CD1c-positive myeloid dendritic cell (primary cell): ENCODE measurements at regions not wholly inside any gene's neighbourhood (a gene's known extent, or its start where the extent isn't known, plus 50 kb on each side); places are given as distances from the start of the nearest gene placed in this dataset.
"Not testable (repeated sequence)": the region's sequence is repeated elsewhere in the genome, so short reads cannot be mapped to it uniquely, and the experiment has no call there.

Source experiments
- DNase-seq: peaks from one replicate; pipeline ENCODE4 v3.0.0-alpha.2; 2016; ENCODE audit errors: extremely low spot score

GRCh38 chr17:70924776-70925175 lies 755.4 kb downstream of the KCNJ2 start:
- no peak for DNase-seq

GRCh38 chr17:70929226-70929625 lies 759.9 kb downstream of the KCNJ2 start:
- no peak for DNase-seq

- no peak for DNase-seq
Observed at GRCh38 chr17:70934231-70934630, 764.9 kb downstream of the KCNJ2 start.

- no peak for DNase-seq
Observed at GRCh38 chr17:70934835-70935234, 765.5 kb downstream of the KCNJ2 start.

GRCh38 chr17:70936724-70937123 lies 767.4 kb downstream of the KCNJ2 start:
- DNase-seq = no peak

- no peak for DNase-seq
Observed at GRCh38 chr17:70938336-70938735, 769.0 kb downstream of the KCNJ2 start.

GRCh38 chr17:70945386-70945785 lies 776.1 kb downstream of the KCNJ2 start:
- no peak for DNase-seq

GRCh38 chr17:70947215-70947614 lies 777.9 kb downstream of the KCNJ2 start:
- DNase-seq = no peak

GRCh38 chr17:70947636-70948565 lies 778.6 kb downstream of the KCNJ2 start:
- DNase-seq = no peak

- DNase-seq = not testable (repeated sequence)
Observed at GRCh38 chr17:70953140-70953539, 783.8 kb downstream of the KCNJ2 start.

- DNase-seq = no peak
Observed at GRCh38 chr17:70955441-70955840, 786.1 kb downstream of the KCNJ2 start.

GRCh38 chr17:70956726-70957125 lies 787.4 kb downstream of the KCNJ2 start:
- DNase-seq = no peak

- DNase-seq = no peak
Observed at GRCh38 chr17:70961341-70961740, 792.0 kb downstream of the KCNJ2 start.

- DNase-seq = no peak
Observed at GRCh38 chr17:70968302-70968701, 799.0 kb downstream of the KCNJ2 start.

- DNase-seq = no peak
Observed at GRCh38 chr17:70969521-70970034, 800.2 kb downstream of the KCNJ2 start.

GRCh38 chr17:70976447-70976846 lies 807.1 kb downstream of the KCNJ2 start:
- no peak for DNase-seq

- no peak for DNase-seq
Observed at GRCh38 chr17:70984873-70985272, 815.5 kb downstream of the KCNJ2 start.

- no peak for DNase-seq
Observed at GRCh38 chr17:70987867-70988340, 818.6 kb downstream of the KCNJ2 start.

- no peak for DNase-seq
Observed at GRCh38 chr17:70988622-70989021, 819.3 kb downstream of the KCNJ2 start.

GRCh38 chr17:70989280-70989679 lies 819.9 kb downstream of the KCNJ2 start:
- no peak for DNase-seq

- DNase-seq = no peak
Observed at GRCh38 chr17:70994194-70994593, 824.9 kb downstream of the KCNJ2 start.

- no peak for DNase-seq
Observed at GRCh38 chr17:70995997-70996396, 826.7 kb downstream of the KCNJ2 start.

GRCh38 chr17:71003736-71004135 lies 834.4 kb downstream of the KCNJ2 start:
- no peak for DNase-seq
